ENCODE measurements at regions not wholly inside any gene's neighbourhood (a gene's known extent, or its start where the extent isn't known, plus 50 kb on each side); places are given as distances from the start of the nearest gene placed in this dataset.
"Not testable (repeated sequence)": the region's sequence is repeated elsewhere in the genome, so short reads cannot be mapped to it uniquely, and the experiment has no call there.

DNA sequence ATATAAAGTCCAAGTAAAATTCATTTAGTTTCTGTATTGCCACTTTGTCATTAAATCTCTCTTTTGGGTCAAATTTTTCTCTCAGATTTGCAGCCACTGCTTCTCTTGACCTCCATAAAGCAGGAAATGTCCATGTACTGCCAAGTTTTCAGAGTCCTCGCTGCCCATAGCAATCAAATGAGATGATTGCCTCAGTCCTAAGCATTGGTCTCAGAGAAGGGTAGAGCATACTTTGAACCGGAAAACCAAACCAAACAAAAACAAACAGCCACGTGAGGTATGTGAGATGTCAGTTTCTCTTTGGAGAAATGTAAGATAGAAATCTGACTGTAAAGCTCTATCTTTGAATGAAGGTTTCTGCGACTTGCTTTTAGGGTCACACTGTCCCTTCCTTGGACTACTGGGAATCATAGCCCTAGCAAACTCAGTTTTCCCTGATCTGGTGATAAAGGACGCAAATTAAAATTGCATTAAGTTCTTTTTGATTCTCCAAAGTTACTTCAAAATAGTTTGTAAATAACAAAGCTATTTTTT is 505.4 kb upstream of the CITED2 start:
- no peak overlapping the region for H3K4me2 ChIP-seq
- no peaks in the 10 kb centered on the region for H3K79me2 ChIP-seq (ENCODE audit: low read depth)
- CTCF ChIA-PET, result no interaction called here
- H3K9me2 ChIP-seq (ENCODE audit: insufficient read depth), result no peaks in the 10 kb centered on the region
- H3K27me3 ChIP-seq (ENCODE audit: insufficient read depth, low read depth), result no peaks in the 10 kb centered on the region
- no peak for DNase-seq
- H2AFZ ChIP-seq, result no peak overlapping the region
- peaks cover 5% of the 10 kb centered on the region; the same call in 1 of the 2 replicates for H3F3A ChIP-seq (ENCODE audit: insufficient read depth, low read depth)
- H3K4me3 ChIP-seq, result no peak overlapping the region
- POLR2A ChIA-PET (ENCODE audit: unreplicated experiment), result no interaction called here
- no peaks in the 10 kb centered on the region for H4K20me1 ChIP-seq (ENCODE audit: insufficient read depth)
- BruUV-seq (replicated peaks), result no TSS peak
- TF ChIP-seq, protein P1, sequence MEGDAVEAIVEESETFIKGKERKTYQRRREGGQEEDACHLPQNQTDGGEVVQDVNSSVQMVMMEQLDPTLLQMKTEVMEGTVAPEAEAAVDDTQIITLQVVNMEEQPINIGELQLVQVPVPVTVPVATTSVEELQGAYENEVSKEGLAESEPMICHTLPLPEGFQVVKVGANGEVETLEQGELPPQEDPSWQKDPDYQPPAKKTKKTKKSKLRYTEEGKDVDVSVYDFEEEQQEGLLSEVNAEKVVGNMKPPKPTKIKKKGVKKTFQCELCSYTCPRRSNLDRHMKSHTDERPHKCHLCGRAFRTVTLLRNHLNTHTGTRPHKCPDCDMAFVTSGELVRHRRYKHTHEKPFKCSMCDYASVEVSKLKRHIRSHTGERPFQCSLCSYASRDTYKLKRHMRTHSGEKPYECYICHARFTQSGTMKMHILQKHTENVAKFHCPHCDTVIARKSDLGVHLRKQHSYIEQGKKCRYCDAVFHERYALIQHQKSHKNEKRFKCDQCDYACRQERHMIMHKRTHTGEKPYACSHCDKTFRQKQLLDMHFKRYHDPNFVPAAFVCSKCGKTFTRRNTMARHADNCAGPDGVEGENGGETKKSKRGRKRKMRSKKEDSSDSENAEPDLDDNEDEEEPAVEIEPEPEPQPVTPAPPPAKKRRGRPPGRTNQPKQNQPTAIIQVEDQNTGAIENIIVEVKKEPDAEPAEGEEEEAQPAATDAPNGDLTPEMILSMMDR (conservative IDR thresholded peaks at IDR 0.05), result no peak
- TF ChIP-seq EZH2 (IDR thresholded peaks at IDR 0.05; ENCODE audit: low read depth), result no peak
- intact Hi-C loops (cut with micrococcal nuclease; ENCODE audit: unreplicated experiment), result loop anchor here (5.0 to 10.0 kb wide), 4 partner anchors 85 to 508 kb away; partner anchors contain the start of gene CITED2
- H3K4me1 ChIP-seq (replicated peaks; ENCODE audit: insufficient read depth), result peaks cover 22% of the 10 kb centered on the region
- no peak overlapping the region for H3K27ac ChIP-seq
- H3K36me3 ChIP-seq (ENCODE audit: low read depth), result no peaks in the 10 kb centered on the region
- no peaks in the 10 kb centered on the region for H3K9me3 ChIP-seq (ENCODE audit: insufficient read depth, low read depth)

DNA sequence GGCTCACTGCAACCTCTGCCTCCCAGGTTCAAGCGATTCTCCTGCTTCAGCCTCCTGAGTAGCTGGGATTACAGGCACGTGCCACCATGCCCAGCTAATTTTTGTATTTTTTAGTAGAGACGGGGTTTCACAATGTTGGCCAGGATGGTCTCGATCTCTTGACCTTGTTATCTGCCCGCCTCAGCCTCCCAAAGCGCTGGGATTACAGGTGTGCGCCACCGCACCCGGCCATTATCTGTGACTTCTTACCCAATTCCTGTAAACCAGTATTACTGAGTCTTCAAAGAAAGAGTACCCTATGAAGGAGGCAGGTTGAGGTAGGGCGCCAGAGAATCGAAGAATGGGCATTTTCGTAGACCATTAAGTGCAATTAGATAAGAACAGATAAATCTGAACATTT is 504.8 kb upstream of the CITED2 start:
- H3K9me3 ChIP-seq (ENCODE audit: insufficient read depth, low read depth); POLR2A ChIA-PET (ENCODE audit: unreplicated experiment); CTCF ChIA-PET; H3K4me3 ChIP-seq; H3K27ac ChIP-seq; H2AFZ ChIP-seq; intact Hi-C loops (cut with micrococcal nuclease; ENCODE audit: unreplicated experiment); H3K27me3 ChIP-seq (ENCODE audit: insufficient read depth, low read depth); H3K36me3 ChIP-seq (ENCODE audit: low read depth); H4K20me1 ChIP-seq (ENCODE audit: insufficient read depth); BruUV-seq (replicated peaks); H3F3A ChIP-seq (ENCODE audit: insufficient read depth, low read depth); H3K79me2 ChIP-seq (ENCODE audit: low read depth); DNase-seq; H3K9me2 ChIP-seq (ENCODE audit: insufficient read depth); H3K4me2 ChIP-seq: not testable (repeated sequence)
- H3K4me1 ChIP-seq (replicated peaks; ENCODE audit: insufficient read depth), result peaks cover 22% of the 10 kb centered on the region

DNA sequence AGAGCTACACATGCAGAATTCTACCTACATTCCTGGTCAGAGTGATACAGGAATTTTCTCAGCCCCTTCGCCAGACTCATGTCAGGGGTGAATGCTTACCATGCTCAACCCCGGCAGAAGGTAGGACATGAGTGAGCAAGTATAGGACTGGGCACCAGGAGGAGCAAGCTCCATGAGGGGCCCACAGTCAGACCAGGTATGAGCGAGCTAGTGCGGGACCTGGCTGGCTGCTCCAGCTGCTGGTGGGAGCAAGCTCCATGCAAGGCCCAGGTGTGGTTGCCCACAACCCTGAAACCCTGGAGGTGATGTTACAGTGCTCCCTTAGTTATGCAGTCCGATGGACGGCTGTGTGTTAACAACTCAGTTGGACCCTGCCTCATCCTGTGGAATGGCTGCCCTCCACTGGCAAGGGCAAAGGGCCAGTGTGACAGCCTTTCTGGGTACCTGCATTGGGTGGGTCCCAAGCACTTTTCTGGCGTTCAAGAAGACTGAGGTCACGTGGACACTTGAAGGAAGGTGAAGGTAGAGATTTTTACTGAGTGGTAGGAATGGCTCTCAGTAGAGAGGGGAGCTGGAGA is 503.5 kb upstream of the CITED2 start:
- TF ChIP-seq, protein P1 (conservative IDR thresholded peaks at IDR 0.05), result no peak
- no peak for TF ChIP-seq EZH2 (IDR thresholded peaks at IDR 0.05; ENCODE audit: low read depth)
- H3K36me3 ChIP-seq (ENCODE audit: low read depth), result no peaks in the 10 kb centered on the region
- H3K9me2 ChIP-seq (ENCODE audit: insufficient read depth), result no peaks in the 10 kb centered on the region
- H2AFZ ChIP-seq, result no peak overlapping the region
- peaks cover 9% of the 10 kb centered on the region for H3K4me1 ChIP-seq (replicated peaks; ENCODE audit: insufficient read depth)
- CTCF ChIA-PET, result no interaction called here
- no peak overlapping the region for H3K4me3 ChIP-seq
- no peaks in the 10 kb centered on the region for H4K20me1 ChIP-seq (ENCODE audit: insufficient read depth)
- no peaks in the 10 kb centered on the region for H3K9me3 ChIP-seq (ENCODE audit: insufficient read depth, low read depth)
- H3K27me3 ChIP-seq (ENCODE audit: insufficient read depth, low read depth), result no peaks in the 10 kb centered on the region
- no peak for DNase-seq
- POLR2A ChIA-PET (ENCODE audit: unreplicated experiment), result interaction anchor here (0.7 kb wide), 1 partner anchor 99 kb away, joined by 4 read pairs; no protein-coding TSS in a partner anchor
- H3K27ac ChIP-seq, result no peak overlapping the region
- no peaks in the 10 kb centered on the region for H3F3A ChIP-seq (ENCODE audit: insufficient read depth, low read depth)
- no peaks in the 10 kb centered on the region for H3K79me2 ChIP-seq (ENCODE audit: low read depth)
- H3K4me2 ChIP-seq, result no peak overlapping the region
- no TSS peak for BruUV-seq (replicated peaks)
- intact Hi-C loops (cut with micrococcal nuclease; ENCODE audit: unreplicated experiment), result no loop called here

DNA sequence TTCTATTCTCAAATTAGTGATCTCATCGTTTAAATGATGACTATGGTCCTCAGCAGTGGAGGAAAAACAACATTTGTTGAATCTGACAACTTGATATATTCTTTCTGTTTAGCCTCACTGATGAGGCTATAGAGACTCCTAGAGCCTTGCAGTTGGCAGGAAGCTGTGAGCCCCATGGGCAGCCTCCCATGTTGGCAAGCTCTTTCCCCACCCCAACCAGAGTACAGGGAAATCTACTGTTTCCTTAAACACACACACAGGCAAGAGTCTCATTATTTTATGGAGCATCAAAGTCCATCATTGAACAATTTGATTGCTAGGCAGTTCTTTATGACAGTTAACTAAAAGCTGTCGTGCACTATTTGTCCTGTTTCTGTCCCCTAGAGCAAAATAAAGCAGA is 498.2 kb upstream of the CITED2 start:
- no peaks in the 10 kb centered on the region for H3F3A ChIP-seq (ENCODE audit: insufficient read depth, low read depth)
- no peak for DNase-seq
- H3K27ac ChIP-seq, result no peak overlapping the region
- no peak for TF ChIP-seq EZH2 (IDR thresholded peaks at IDR 0.05; ENCODE audit: low read depth)
- TF ChIP-seq, protein P1 (conservative IDR thresholded peaks at IDR 0.05), result no peak
- H3K4me1 ChIP-seq (replicated peaks; ENCODE audit: insufficient read depth), result no peaks in the 10 kb centered on the region
- BruUV-seq (replicated peaks), result no TSS peak
- no peaks in the 10 kb centered on the region for H3K9me2 ChIP-seq (ENCODE audit: insufficient read depth)
- ChIA-PET POLR2A (ENCODE audit: unreplicated experiment) (interaction anchor here (0.7 kb wide), 1 partner anchor 18 kb away, joined by 3 read pairs; no protein-coding TSS in a partner anchor), CTCF (no interaction called here)
- no peaks in the 10 kb centered on the region for H4K20me1 ChIP-seq (ENCODE audit: insufficient read depth)
- no peaks in the 10 kb centered on the region for H3K27me3 ChIP-seq (ENCODE audit: insufficient read depth, low read depth)
- intact Hi-C loops (cut with micrococcal nuclease; ENCODE audit: unreplicated experiment), result no loop called here
- H3K4me2 ChIP-seq, result no peak overlapping the region
- H3K36me3 ChIP-seq (ENCODE audit: low read depth), result no peaks in the 10 kb centered on the region
- H3K9me3 ChIP-seq (ENCODE audit: insufficient read depth, low read depth), result no peaks in the 10 kb centered on the region
- H2AFZ ChIP-seq, result no peak overlapping the region
- H3K79me2 ChIP-seq (ENCODE audit: low read depth), result no peaks in the 10 kb centered on the region
- no peak overlapping the region for H3K4me3 ChIP-seq

All from PC-9 (cell line).